HEK293T (cell line): ENCODE measurements at regions not wholly inside any gene's neighbourhood (a gene's known extent, or its start where the extent isn't known, plus 50 kb on each side); places are given as distances from the start of the nearest gene placed in this dataset.

Experiments used
- FOXK2 ChIP-seq: fragments of 450-650 bp; IDR thresholded peaks from 2 replicates; pipeline ENCODE4 v1.6.1; 2016; ENCODE audit warnings: mild to moderate bottlenecking
- FOXM1 ChIP-seq: fragments of 450-650 bp; IDR thresholded peaks from 2 replicates; pipeline ENCODE4 v1.6.1; 2017; ENCODE audit warnings: mild to moderate bottlenecking, borderline replicate concordance
- TF ChIP-seq, protein P1 (sequence below): fragments of 450-650 bp; IDR thresholded peaks from 2 replicates; pipeline ENCODE4 v1.6.1; 2016

DNA sequence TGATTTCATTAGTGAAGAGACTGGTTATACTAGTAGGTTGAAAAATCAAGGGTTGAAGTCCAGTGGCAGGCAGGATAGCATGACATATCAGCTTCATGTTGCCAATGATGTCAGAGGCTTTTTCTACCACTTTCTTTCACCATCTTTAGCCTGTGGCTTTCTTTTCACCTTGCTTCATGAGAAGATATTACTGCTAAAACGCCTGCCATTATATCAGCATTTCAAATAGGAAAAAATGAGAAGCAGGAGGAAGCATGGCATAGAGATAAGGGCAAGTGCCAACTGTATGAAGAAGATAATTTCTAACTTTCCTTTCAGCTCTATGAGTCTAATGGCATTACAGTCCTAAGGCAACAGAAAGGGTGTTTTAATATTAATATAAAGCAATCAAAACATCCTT is 270.2 kb upstream of the SYT4 start:
- TF ChIP-seq, protein P1, sequence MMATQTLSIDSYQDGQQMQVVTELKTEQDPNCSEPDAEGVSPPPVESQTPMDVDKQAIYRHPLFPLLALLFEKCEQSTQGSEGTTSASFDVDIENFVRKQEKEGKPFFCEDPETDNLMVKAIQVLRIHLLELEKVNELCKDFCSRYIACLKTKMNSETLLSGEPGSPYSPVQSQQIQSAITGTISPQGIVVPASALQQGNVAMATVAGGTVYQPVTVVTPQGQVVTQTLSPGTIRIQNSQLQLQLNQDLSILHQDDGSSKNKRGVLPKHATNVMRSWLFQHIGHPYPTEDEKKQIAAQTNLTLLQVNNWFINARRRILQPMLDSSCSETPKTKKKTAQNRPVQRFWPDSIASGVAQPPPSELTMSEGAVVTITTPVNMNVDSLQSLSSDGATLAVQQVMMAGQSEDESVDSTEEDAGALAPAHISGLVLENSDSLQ, result no peak
- TF ChIP-seq FOXK2 (no peak), FOXM1 (no peak)
